ENCODE measurements at regions not wholly inside any gene's neighbourhood (a gene's known extent, or its start where the extent isn't known, plus 50 kb on each side); places are given as distances from the start of the nearest gene placed in this dataset.

DNA sequence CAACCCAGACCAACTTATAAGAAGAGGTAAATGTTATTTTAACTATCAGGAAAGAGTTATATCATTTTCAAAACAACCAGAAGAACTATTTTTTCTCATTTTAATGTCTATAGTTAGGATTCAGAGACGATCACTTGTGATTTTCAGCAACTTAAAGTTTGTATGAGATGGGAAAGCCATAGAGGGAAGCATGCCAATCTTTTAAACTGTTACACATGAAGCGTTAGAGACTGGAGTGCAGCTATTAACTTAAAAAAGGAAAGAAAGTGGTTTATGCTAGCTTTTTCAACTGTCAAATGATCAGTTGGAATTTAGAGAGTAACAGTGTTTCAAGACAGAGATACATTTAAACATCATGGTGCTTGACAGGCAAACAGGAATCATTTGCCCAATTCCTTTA, 91.7 kb upstream of the LPP start:
- no peaks in the 10 kb centered on the region for H3K9me3 ChIP-seq
- H3K4me3 ChIP-seq, result no peak overlapping the region
- H3K36me3 ChIP-seq (ENCODE audit: low read depth, missing control alignments), result no peaks in the 10 kb centered on the region
- TF ChIP-seq, protein P1, sequence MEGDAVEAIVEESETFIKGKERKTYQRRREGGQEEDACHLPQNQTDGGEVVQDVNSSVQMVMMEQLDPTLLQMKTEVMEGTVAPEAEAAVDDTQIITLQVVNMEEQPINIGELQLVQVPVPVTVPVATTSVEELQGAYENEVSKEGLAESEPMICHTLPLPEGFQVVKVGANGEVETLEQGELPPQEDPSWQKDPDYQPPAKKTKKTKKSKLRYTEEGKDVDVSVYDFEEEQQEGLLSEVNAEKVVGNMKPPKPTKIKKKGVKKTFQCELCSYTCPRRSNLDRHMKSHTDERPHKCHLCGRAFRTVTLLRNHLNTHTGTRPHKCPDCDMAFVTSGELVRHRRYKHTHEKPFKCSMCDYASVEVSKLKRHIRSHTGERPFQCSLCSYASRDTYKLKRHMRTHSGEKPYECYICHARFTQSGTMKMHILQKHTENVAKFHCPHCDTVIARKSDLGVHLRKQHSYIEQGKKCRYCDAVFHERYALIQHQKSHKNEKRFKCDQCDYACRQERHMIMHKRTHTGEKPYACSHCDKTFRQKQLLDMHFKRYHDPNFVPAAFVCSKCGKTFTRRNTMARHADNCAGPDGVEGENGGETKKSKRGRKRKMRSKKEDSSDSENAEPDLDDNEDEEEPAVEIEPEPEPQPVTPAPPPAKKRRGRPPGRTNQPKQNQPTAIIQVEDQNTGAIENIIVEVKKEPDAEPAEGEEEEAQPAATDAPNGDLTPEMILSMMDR (IDR thresholded peaks at IDR 0.05), result no peak
- TF ChIP-seq POLR2A (IDR thresholded peaks at IDR 0.05), result no peak
- no peak for DNase-seq
- no peaks in the 10 kb centered on the region for H3K4me1 ChIP-seq
- intact Hi-C loops (cut with DNase I; ENCODE audit: low total_unique reads), result no loop called here
- no peak overlapping the region for H3K27ac ChIP-seq
- H3K27me3 ChIP-seq, result no peaks in the 10 kb centered on the region
- 51 to 62% methylated on average over 2 of the region's 2 CpGs for WGBS, 2 donors

GRCh38 chr3:188064831-188065493, 89.0 kb upstream of the LPP start:
- H3K27me3 ChIP-seq, result no peaks in the 10 kb centered on the region
- no peak overlapping the region for H3K27ac ChIP-seq
- TF ChIP-seq POLR2A (IDR thresholded peaks at IDR 0.05), result no peak
- TF ChIP-seq, protein P1 (IDR thresholded peaks at IDR 0.05), result no peak
- no peaks in the 10 kb centered on the region for H3K4me1 ChIP-seq
- H3K36me3 ChIP-seq (ENCODE audit: low read depth, missing control alignments), result no peaks in the 10 kb centered on the region
- no peaks in the 10 kb centered on the region for H3K9me3 ChIP-seq
- intact Hi-C loops (cut with DNase I; ENCODE audit: low total_unique reads), result no loop called here
- DNase-seq, result no peak
- 86 to 90% methylated on average over 4 of the region's 4 CpGs for WGBS, 2 donors
- H3K4me3 ChIP-seq, result no peak overlapping the region

DNA sequence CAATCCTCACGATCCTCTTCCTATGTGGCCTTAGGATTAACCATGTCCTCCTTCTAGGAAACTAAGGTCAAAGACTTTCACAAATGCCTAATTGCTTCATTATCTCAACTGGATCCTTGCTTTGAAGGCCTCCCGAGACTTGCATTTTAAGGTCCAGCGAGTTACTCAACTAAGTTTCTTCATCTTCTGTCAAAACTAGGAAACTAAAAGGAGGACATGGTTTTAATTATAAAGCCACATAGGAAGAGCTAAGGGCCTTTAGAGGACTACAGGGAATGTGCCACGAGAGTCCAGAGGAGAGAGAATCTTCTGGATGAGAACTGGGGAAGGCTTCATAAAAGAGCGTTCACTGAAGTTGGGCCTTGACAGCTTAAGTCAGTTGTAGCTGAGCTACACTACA, 87.8 kb upstream of the LPP start:
- 90 to 93% methylated on average over 5 of the region's 5 CpGs for WGBS, 2 donors

GRCh38 chr3:188067932-188068331, 86.0 kb upstream of the LPP start:
- intact Hi-C loops (cut with DNase I; ENCODE audit: low total_unique reads), result no loop called here
- Histone ChIP-seq H3K36me3 (ENCODE audit: low read depth, missing control alignments) (no peaks in the 10 kb centered on the region), H3K4me3 (no peak overlapping the region), H3K27ac (no peak overlapping the region), H3K9me3 (no peaks in the 10 kb centered on the region), H3K4me1 (no peaks in the 10 kb centered on the region), H3K27me3 (no peaks in the 10 kb centered on the region)
- no peak for DNase-seq
- TF ChIP-seq, protein P1 (IDR thresholded peaks at IDR 0.05), result no peak
- no peak for TF ChIP-seq POLR2A (IDR thresholded peaks at IDR 0.05)

More for the DNA sequence above, 87.8 kb upstream of the LPP start:
- Histone ChIP-seq H3K4me3 (no peak overlapping the region), H3K27ac (no peak overlapping the region), H3K27me3 (no peaks in the 10 kb centered on the region), H3K4me1 (no peaks in the 10 kb centered on the region), H3K36me3 (ENCODE audit: low read depth, missing control alignments) (no peaks in the 10 kb centered on the region), H3K9me3 (no peaks in the 10 kb centered on the region)
- TF ChIP-seq, protein P1 (IDR thresholded peaks at IDR 0.05), result no peak
- TF ChIP-seq POLR2A (IDR thresholded peaks at IDR 0.05), result no peak
- DNase-seq, result no peak
- intact Hi-C loops (cut with DNase I; ENCODE audit: low total_unique reads), result no loop called here

DNA sequence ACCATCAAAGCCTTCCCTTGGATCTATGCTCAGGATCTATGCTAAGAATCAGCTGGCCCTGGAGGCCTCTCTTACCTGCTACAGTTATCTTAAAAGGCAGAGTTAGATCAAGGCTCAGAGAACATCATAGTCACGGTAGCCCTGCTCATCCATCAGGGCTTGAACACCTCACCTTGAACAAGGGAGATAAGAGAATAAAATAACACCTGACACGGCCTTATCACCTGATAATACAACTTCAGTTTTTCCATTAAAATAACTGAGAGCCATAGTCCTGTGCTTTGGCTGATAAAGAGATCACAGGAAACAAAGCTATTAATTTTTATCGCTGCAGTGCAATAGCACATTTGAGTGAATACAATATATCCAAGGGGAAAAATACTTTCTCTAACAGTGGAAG, 85.6 kb upstream of the LPP start:
- no peaks in the 10 kb centered on the region for H3K36me3 ChIP-seq (ENCODE audit: low read depth, missing control alignments)
- H3K4me1 ChIP-seq, result no peaks in the 10 kb centered on the region
- no peak overlapping the region for H3K27ac ChIP-seq
- WGBS, 2 donors, result 70 to 72% methylated on average over 3 of the region's 3 CpGs
- no peak overlapping the region for H3K4me3 ChIP-seq
- no peaks in the 10 kb centered on the region for H3K9me3 ChIP-seq
- no peak for DNase-seq
- H3K27me3 ChIP-seq, result no peaks in the 10 kb centered on the region
- no peak for TF ChIP-seq POLR2A (IDR thresholded peaks at IDR 0.05)
- TF ChIP-seq, protein P1 (IDR thresholded peaks at IDR 0.05), result no peak
- intact Hi-C loops (cut with DNase I; ENCODE audit: low total_unique reads), result no loop called here
